ENCODE measurements at regions not wholly inside any gene's neighbourhood (a gene's known extent, or its start where the extent isn't known, plus 50 kb on each side); places are given as distances from the start of the nearest gene placed in this dataset.

DNA sequence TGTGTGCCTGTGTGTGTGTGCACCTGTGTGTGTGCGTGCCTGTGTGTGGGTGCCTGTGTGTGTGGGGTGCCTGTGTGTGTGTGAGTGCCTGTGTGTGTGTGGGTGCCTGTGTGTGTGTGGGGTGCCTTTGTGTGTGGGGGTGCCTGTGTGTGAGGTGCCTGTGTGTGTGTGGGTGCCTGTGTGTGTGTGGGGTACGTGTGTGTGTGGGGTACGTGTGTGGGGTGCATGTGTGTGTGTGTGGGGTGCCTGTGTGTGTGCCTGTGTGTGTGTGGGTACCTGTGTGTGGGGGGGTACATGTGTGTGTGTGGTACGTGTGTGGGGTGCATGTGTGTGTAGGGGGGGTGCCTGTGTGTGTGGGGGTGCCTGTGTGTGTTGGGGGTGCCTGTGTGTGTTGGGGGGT lies 73.4 kb upstream of the HGFAC start:
- TF ChIP-seq CTCF (IDR thresholded peaks at IDR 0.05): no peak
- no peak for ATAC-seq (ENCODE audit: low FRiP score)
- no peak for DNase-seq (ENCODE audit: low spot score)

DNA sequence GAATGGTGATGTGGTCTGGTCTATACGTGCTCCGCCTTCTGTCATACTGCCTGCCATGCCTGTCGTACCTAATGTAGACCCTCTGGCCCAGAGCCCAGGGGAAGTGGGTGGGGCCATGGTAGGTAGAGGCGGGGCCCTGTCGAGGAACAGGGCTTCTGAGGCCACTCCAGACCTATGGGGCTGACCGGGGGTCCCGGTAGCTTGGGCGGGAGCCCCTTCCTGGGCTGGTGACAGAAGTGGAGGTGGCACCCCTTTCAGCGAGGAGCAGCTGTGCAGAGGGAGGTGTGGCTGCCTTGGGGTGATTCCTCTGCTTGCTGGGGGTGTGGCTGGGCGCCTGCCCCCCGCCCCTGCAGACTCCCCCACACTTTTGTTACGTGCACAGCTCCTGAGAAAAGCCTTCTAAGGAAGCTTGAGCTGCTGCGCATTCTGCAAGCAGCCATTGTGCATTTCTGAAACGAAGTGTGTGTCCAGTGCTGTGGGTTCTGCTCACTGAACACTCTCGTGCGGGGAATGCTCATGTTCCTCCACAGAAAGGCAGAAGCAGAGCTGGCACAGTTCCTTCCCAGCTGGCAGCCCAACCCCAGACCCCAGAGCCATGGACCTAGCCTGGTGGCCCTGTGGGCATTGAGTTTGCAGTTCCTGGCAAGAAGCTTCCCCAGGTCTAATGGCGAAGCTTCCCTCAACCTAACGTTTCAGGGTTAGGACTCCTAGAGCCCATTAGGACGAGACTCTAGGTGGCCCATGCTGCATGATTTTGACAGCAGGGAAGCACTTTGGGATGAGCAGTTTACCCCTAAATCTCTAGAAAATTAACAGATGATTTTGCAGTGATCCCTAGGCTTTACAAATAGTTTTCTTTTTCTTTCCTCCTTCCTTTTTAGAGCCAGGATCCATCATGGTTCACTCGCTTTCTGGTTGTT lies 72.7 kb upstream of the HGFAC start:
- no peak for ATAC-seq (ENCODE audit: low FRiP score)
- no peak for TF ChIP-seq CTCF (IDR thresholded peaks at IDR 0.05)
- no peak for DNase-seq (ENCODE audit: low spot score)

- TF ChIP-seq CTCF (IDR thresholded peaks at IDR 0.05): no peak
- ATAC-seq (ENCODE audit: low FRiP score) (no peak), DNase-seq (ENCODE audit: low spot score) (no peak)
Measured at GRCh38 chr4:3369781-3370674, 71.7 kb upstream of the HGFAC start.

- no peak for DNase-seq (ENCODE audit: low spot score)
- TF ChIP-seq CTCF (IDR thresholded peaks at IDR 0.05): no peak
- ATAC-seq (ENCODE audit: low FRiP score): peak; percentile 33
Measured at GRCh38 chr4:3371033-3372001, 70.5 kb upstream of the HGFAC start.

DNA sequence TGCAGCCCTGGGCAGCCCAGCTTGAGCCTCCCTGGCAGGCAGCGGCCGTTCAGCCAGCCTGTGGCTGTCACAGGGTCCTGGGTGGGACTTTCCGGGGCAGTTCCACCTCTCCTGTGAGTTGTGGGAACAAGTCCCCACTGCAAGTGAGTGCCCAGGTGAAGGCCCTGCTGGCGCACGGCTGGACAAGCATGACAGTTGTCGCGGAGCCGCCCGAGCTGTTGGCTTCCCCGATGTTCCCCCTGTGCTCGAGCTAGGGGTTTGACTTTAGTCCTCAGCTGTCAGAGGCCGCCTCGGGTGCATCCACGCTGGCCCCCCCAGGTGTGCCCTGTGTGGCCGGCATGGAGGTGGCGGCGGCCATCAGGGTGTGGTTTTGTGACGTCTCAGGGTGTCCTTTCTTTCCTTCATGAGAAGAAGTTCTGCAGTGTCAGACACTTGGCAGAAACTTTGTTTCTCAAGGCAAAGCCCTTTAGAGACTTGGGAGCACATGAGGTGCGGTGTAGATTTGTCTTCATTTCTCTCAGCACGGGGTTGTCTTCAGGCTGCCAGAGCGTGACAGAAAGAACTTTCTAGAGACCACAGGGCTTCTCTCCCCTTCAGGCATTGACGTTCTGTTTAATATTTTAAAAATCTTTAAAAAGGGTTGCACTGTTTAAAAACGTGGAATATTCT lies 69.4 kb upstream of the HGFAC start:
- no peak for DNase-seq (ENCODE audit: low spot score)
- no peak for TF ChIP-seq CTCF (IDR thresholded peaks at IDR 0.05)

GRCh38 chr4:3372933-3373465 lies 68.8 kb upstream of the HGFAC start:
- DNase-seq (ENCODE audit: low spot score) (no peak), ATAC-seq (ENCODE audit: low FRiP score) (no peak)

More for the DNA sequence above, 69.4 kb upstream of the HGFAC start:
- no peak for ATAC-seq (ENCODE audit: low FRiP score)

More at GRCh38 chr4:3372933-3373465, 68.8 kb upstream of the HGFAC start:
- no peak for TF ChIP-seq CTCF (IDR thresholded peaks at IDR 0.05)
